Fibroblast of villous mesenchyme (primary cell): ENCODE measurements at regions not wholly inside any gene's neighbourhood (a gene's known extent, or its start where the extent isn't known, plus 50 kb on each side); places are given as distances from the start of the nearest gene placed in this dataset.

Source experiments
- DNase-seq: peaks from one replicate; pipeline ENCODE4 v3.0.0-alpha.2; 2010; ENCODE audit warnings: low read depth
- H3K4me3 ChIP-seq: 2 replicates; pipeline ENCODE4 v1.5.1; 2011; ENCODE audit warnings: low read depth, mild to moderate bottlenecking, low read length
- TF ChIP-seq, protein P1 (sequence below): IDR thresholded peaks from 2 replicates; pipeline ENCODE4 v1.5.1; 2012; ENCODE audit warnings: low read depth, mild to moderate bottlenecking, low read length; ENCODE audit not compliant: insufficient read depth

DNA sequence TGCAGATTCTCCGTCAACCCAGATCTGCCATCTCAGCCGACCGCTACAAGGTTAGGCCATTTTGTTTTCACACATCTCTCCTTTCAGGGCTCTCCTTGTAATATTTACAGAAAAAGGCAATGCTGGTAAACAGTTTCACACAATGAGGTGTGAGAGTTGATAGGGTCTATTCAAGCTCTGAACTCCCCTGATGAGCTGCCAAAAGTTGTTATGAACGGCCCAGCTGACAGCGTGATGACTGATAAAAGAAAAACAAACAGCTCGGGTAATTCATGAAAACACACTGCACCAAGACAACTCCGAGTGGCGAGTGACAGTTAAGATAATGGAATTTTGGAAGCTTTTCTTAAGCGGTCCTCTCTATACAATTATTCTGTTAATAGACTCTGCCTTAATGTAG lies 68.1 kb upstream of the IRX5 start:
- DNase-seq = no peak
- H3K4me3 ChIP-seq = no peak overlapping the region
- TF ChIP-seq, protein P1, sequence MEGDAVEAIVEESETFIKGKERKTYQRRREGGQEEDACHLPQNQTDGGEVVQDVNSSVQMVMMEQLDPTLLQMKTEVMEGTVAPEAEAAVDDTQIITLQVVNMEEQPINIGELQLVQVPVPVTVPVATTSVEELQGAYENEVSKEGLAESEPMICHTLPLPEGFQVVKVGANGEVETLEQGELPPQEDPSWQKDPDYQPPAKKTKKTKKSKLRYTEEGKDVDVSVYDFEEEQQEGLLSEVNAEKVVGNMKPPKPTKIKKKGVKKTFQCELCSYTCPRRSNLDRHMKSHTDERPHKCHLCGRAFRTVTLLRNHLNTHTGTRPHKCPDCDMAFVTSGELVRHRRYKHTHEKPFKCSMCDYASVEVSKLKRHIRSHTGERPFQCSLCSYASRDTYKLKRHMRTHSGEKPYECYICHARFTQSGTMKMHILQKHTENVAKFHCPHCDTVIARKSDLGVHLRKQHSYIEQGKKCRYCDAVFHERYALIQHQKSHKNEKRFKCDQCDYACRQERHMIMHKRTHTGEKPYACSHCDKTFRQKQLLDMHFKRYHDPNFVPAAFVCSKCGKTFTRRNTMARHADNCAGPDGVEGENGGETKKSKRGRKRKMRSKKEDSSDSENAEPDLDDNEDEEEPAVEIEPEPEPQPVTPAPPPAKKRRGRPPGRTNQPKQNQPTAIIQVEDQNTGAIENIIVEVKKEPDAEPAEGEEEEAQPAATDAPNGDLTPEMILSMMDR = no peak

DNA sequence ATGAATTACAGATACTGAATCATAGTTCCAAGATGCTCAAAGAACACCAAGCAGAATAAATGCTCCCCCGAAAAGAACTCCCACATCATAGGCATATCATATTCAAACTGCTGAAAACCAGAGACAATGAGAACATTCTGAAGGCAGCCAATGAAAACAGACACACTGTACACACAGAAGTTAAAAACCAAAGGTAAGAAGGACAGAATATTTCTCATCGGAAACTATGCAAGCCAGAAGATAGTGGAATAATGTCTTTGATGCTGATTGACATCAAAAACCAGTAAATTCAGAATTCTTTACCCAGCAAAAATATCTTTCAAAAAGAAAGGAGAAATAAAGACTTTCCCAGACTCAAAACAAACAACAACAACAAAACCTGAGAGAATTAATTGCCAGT lies 73.8 kb upstream of the IRX5 start:
- no peak overlapping the region for H3K4me3 ChIP-seq
- no peak for DNase-seq
- TF ChIP-seq, protein P1 = no peak

DNA sequence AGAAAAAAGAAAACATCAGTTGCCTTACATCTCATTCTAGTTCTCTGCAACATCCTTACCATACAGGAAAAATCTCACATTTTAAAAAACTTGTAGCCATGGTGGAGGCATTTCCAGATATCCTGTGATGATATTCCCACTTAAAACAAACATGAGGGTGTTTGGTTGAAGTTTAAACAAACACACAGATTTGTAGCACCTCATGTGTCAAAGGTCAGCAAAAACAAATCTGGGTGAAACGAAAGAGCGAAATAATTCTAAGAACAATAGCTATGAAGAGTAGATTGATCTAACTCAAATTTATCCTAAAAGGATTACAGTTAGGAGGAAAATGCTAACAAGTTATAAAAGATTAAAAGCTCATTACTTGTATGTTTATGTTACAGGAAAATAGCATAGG lies 83.1 kb upstream of the IRX5 start:
- no peak overlapping the region for H3K4me3 ChIP-seq
- no peak for DNase-seq
- TF ChIP-seq, protein P1 = no peak

DNA sequence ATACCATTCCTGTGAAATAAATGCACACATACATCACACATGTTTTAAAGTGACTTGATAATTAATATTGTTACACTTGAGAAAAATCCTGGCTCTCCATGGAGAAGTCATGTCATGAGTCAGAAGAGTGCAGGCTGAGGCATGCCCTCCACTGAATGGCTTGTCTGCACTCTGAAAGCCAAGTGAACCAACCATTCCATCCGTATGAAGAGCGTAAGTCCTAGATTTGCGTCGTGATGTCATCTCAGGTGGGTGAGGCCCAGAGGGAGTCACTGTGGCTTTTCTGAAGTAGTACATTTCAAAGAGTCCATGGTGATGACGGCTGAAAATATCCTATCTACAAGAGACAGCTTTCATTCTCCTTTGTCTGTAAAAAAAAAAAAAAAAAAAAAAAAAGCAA lies 83.5 kb upstream of the IRX5 start:
- TF ChIP-seq, protein P1 = no peak
- DNase-seq = no peak
- no peak overlapping the region for H3K4me3 ChIP-seq

DNA sequence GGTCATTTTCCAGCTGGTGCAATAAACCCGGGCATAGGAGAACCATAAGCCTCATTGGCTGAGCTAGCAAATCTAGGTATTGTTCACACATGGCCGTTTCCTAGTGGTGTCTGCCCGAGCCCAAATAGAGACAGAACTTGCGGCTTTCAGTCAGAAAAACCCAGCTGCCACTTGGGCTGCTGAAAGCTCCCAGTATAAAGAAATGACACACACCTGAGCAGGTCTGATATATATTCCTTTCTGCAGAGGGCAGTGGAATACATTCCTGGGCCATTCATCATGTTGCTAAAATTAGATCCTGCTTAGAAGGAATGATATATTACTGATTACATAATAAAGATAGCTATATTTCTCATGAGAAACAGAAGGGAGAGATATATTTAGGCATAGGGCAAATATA lies 83.9 kb upstream of the IRX5 start:
- H3K4me3 ChIP-seq = no peak overlapping the region
- DNase-seq = no peak
- TF ChIP-seq, protein P1 = no peak

DNA sequence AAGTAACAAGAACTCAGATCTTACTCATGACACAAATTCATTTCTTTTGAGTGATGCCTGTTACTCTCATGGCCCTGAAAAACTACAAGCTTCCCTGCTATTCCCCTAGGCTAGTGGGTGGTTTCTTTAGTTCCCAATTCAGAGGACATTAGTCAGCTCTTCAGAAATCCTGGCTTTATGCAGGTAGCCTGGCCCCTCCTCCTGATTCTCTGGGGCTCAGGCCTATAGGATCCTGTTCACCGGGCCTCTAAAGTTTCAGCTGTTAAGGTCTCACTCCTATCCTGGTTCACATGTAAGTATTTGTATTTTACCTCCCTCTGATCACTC lies 87.3 kb upstream of the IRX5 start:
- no peak for DNase-seq
- no peak overlapping the region for H3K4me3 ChIP-seq
- TF ChIP-seq, protein P1 = no peak

DNA sequence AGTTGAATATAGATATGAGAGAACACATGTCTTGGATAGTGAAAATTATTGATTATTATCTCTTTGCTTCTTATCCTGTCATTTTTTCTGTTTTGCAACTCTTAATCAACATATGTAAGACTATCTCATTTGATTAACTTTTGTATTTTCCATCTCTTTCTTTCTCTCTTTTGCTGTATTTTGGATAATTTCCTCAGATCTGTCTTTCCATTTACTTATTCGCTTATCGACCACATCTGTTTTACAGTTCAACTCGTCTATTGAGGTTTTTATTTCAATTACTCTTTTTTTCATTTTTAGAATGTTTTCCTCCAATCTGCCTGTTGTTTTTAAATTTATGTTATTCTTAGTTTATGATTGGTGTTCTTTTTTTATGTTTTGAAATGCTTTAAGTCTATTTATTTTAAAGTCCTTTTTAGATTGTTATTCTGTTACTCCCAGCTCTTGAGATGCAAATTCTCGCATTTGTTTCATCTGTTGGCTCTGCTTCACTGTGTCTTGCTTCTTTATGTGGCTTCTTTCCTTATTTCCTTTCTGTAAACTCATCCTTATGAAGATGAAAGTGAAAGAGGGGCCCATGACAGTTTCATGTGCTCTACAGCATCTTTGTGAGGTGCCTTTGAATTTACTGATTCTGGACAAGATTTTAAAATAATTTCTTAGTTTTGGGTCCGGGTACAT lies 87.8 kb upstream of the IRX5 start:
- no peak for DNase-seq
- TF ChIP-seq, protein P1 = no peak
- no peak overlapping the region for H3K4me3 ChIP-seq
